Stimulated activated naive CD8-positive, alpha-beta T cell treated with anti-CD3 and anti-CD28 coated beads, Interleukin-15, Interleukin-2, amounts not matched to agents 100 ng/mL and 50 ng/mL, for 24 hours (primary cell): ENCODE measurements at regions not wholly inside any gene's neighbourhood (a gene's known extent, or its start where the extent isn't known, plus 50 kb on each side); places are given as distances from the start of the nearest gene placed in this dataset.

ENCODE experiments used
- H3K27ac Mint-ChIP-seq: one replicate; pipeline ENCODE4 v1.8.0; 2021; ENCODE audit warnings: mild to moderate bottlenecking, mixed read lengths
- H3K27me3 Mint-ChIP-seq: one replicate; pipeline ENCODE4 v1.8.0; 2021; ENCODE audit warnings: mixed read lengths
- H3K36me3 Mint-ChIP-seq: one replicate; pipeline ENCODE4 v1.8.0; 2021; ENCODE audit warnings: low read depth, mixed read lengths
- H3K4me1 Mint-ChIP-seq: one replicate; pipeline ENCODE4 v1.8.0; 2021; ENCODE audit warnings: low read depth, mixed read lengths
- H3K4me3 Mint-ChIP-seq: one replicate; pipeline ENCODE4 v1.8.0; 2021; ENCODE audit warnings: mild to moderate bottlenecking, mixed read lengths
- H3K9me3 Mint-ChIP-seq: one replicate; pipeline ENCODE4 v1.8.0; 2021; ENCODE audit warnings: mixed read lengths

DNA sequence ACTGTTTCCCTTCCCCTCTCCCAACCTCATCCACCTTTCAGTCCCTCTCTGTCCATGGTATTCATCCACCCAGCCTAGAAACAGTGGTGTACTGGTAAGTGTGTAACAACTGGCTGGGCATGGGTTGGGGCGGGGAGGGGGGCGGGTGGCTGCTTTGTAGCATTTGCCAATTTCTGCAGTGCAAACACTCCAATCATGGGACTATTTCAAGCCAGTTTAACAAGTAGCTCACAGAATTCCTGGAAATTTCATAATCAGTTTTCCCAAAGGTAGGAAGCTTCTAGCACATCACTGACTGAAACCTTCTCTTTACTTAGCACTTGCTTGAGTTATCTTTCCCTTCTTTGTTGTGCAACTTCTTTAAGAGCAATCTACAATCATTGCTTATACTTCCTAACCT lies 100.8 kb upstream of the WASF3 start:
- Mint-ChIP-seq H3K9me3 (no peaks in the 10 kb centered on the region), H3K4me3 (no peak overlapping the region), H3K4me1 (no peaks in the 10 kb centered on the region), H3K27me3 (peaks cover 39% of the 10 kb centered on the region), H3K27ac (no peak overlapping the region), H3K36me3 (no peaks in the 10 kb centered on the region)

DNA sequence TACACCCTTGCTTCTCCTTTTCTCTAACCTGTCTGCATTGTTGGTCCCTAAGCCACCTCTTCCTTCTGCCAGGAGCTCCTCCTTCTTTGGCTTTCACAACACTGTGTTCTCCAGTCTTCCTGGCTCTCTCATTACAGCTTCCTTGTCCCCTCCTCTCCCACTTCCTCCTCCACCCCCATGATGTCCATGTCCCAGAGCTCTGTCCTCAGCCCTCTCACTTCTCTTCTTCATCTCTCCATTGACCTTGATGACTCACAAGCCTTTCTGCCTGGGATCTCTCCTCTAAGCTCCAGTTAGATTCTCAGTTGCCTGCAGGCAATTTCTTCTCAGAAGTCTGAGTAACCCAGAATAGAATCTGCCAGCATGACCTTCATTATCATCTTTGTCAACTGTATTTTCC lies 100.3 kb upstream of the WASF3 start:
- Mint-ChIP-seq H3K4me1 (no peaks in the 10 kb centered on the region), H3K9me3 (no peaks in the 10 kb centered on the region), H3K4me3 (no peak overlapping the region), H3K27me3 (peaks cover 38% of the 10 kb centered on the region), H3K27ac (no peak overlapping the region), H3K36me3 (no peaks in the 10 kb centered on the region)

DNA sequence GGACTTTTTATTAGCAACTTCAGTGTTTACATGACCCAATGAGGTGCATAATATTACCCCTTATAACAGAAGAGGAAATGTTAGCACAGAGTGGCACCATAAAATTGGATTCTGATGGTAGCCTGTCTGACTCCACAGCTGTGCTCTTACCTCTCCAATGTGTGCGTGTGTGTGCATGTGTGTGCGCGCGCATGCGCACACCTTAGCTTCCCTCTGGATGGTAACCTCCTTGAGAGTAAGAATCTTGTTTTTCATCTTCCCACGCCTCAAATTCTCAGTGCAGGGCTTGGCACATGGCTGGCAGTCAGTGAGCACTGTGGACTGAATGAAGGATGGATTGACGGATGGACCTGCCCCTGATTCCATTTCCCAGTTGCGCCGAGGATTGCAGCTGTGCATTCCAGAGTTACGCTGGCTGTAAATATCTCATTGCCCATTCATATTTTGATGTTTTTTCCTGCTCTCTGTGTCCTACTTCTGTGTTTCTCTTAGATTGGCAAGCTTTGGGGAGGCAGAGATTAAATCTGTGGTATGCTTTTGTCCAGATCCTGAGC lies 99.2 kb upstream of the WASF3 start:
- no peaks in the 10 kb centered on the region for H3K4me1 Mint-ChIP-seq
- H3K27me3 Mint-ChIP-seq: peaks cover 30% of the 10 kb centered on the region
- no peak overlapping the region for H3K4me3 Mint-ChIP-seq
- H3K27ac Mint-ChIP-seq: no peak overlapping the region
- no peaks in the 10 kb centered on the region for H3K36me3 Mint-ChIP-seq
- H3K9me3 Mint-ChIP-seq: no peaks in the 10 kb centered on the region

DNA sequence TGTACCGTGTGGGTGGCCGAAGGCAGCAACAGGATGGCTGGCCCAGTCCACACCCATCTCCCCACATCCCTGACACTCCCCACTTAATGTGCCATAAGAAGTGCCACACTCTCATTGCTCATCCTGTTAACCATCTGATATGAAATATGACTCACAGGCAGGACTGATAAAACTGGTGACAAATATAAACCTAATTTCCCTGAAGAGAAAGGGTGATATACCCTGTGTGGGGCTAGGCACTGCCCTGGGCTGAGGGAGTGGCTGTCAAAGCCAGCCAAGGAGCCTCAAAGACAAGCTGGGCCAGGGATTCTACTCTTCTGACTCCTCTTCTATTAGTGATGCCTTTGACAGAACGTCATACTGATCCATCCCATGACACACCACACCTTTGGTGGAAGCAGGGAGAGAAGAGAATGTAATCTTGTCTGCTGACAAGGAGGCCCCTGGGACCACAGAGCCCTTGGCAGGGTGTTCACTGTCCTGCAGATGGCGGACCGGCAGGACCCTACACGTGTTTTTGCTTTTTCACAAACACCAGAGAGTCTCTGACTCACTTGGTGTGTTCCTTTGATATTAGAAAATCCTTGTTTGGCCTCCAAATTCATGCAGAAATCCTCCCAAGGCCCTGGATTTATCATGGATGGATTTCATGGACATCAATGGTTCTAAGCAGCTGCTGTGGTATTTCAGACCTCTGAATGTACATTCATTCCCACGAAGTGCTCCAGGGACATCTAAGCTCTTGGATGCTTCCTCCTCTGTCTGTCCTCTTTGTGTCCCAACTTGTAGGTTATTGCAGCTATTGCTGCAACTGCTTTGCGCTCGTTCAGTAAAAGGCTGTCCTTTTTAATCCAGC lies 98.0 kb upstream of the WASF3 start:
- no peaks in the 10 kb centered on the region for H3K9me3 Mint-ChIP-seq
- H3K4me3 Mint-ChIP-seq: no peak overlapping the region
- peaks cover 25% of the 10 kb centered on the region for H3K27me3 Mint-ChIP-seq
- H3K36me3 Mint-ChIP-seq: no peaks in the 10 kb centered on the region
- no peaks in the 10 kb centered on the region for H3K4me1 Mint-ChIP-seq
- no peak overlapping the region for H3K27ac Mint-ChIP-seq

DNA sequence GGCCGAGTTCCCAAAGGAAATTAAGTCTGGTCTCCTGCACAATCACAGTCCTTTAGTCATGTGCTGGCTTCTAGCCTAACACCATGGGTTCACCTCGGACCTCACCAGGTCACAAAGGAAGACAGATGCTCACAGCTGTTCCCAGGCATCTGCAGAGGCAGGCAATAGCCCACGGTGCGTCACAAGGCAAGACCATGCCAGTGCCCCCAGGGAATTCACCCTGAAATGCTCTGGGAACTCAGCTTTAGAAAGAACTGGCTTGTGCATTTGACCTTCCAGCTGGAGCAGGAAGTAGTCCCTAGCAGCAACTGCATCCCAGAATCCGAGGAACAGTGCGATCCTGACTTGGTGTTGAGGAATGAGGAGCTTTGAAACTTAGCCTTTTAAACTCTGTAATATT lies 96.8 kb upstream of the WASF3 start:
- Mint-ChIP-seq H3K9me3 (no peaks in the 10 kb centered on the region), H3K4me1 (no peaks in the 10 kb centered on the region), H3K27me3 (peaks cover 19% of the 10 kb centered on the region), H3K27ac (no peak overlapping the region), H3K36me3 (no peaks in the 10 kb centered on the region), H3K4me3 (no peak overlapping the region)

DNA sequence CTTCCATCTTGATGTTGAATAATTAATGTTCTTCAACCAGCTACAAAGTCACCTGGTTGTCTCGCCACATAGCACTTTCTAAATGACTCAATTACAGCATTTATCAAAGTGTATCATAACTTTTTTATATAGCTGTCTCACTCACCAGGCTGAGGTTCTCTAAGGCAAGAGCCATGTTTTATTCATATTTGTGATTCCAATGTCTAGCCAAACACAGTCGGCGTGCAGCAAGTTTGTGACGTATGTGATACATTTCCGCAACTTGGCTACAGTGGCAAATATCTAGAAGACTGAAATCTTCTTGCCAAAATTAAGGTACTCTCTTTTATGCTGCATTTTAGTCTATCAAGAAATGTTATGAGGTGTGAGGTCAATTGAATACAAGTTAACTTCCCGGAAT lies 94.2 kb upstream of the WASF3 start:
- Mint-ChIP-seq H3K27me3 (peaks cover 13% of the 10 kb centered on the region), H3K9me3 (no peaks in the 10 kb centered on the region), H3K36me3 (no peaks in the 10 kb centered on the region), H3K27ac (no peak overlapping the region), H3K4me3 (no peak overlapping the region), H3K4me1 (no peaks in the 10 kb centered on the region)

DNA sequence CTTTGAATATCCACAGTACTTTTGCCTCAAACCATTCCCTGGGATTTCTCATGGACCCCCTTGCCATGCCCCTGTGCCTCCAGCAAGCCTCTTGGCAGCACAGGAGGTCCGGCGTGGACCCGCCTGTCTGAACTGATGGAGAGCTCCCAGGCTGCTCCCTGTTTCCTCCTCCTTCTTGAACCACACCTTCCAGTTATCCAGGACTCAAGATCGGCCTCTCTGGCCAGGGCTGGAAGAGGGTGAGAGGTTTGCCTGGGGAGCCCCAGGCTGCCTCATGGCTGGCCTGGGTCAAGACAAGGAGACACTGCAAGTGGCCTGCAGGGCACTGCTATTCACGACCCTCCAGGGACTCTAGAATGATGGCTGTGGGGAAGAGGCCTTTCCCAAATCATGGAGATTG lies 93.6 kb upstream of the WASF3 start:
- Mint-ChIP-seq H3K4me1 (no peaks in the 10 kb centered on the region), H3K27ac (no peak overlapping the region), H3K9me3 (no peaks in the 10 kb centered on the region), H3K36me3 (no peaks in the 10 kb centered on the region), H3K4me3 (no peak overlapping the region), H3K27me3 (peaks cover 16% of the 10 kb centered on the region)

DNA sequence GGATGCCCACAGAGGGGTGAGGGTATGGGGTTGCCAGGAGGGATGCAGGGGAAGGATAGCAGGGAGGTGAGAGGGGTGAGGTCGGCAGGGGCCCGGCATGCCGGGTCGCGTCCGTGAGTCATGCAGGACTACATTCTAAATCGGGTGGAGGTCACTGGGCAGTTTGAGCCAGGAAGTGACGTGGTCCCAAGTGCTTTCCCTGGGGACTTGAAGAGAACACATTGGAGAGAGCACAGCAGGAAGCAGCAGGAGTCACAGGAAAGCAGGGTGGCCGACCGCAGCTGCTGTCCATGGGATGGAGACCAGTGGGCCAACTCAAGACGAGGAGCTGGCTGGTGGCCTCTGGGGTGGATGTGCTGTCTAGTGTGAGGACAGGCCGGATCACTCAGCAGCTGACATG lies 92.0 kb upstream of the WASF3 start:
- Mint-ChIP-seq H3K27ac (no peak overlapping the region), H3K9me3 (no peaks in the 10 kb centered on the region), H3K4me3 (no peak overlapping the region), H3K27me3 (peaks cover 12% of the 10 kb centered on the region), H3K36me3 (no peaks in the 10 kb centered on the region), H3K4me1 (no peaks in the 10 kb centered on the region)

DNA sequence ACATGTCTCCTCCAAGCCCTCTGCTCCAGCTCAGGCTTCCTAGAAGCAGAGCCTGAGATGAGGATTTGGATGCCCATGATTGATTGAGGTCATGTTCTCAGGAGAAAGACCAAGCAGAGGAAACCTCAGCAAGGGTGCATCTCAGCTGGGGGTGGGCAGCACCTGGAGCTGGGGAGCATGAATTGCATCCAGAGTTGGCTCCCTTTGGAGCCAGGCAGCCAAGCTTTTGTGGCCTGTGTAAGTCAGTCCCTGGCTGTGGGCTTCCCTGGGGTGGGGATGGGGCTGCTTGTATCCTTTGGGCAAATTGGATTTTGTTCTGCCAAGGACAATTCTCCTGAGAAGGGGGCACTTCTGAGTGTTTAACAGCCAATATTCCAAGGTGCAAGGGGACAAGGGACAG lies 91.5 kb upstream of the WASF3 start:
- no peak overlapping the region for H3K27ac Mint-ChIP-seq
- no peaks in the 10 kb centered on the region for H3K9me3 Mint-ChIP-seq
- no peak overlapping the region for H3K4me3 Mint-ChIP-seq
- H3K4me1 Mint-ChIP-seq: no peaks in the 10 kb centered on the region
- H3K36me3 Mint-ChIP-seq: no peaks in the 10 kb centered on the region
- peaks cover 12% of the 10 kb centered on the region for H3K27me3 Mint-ChIP-seq

DNA sequence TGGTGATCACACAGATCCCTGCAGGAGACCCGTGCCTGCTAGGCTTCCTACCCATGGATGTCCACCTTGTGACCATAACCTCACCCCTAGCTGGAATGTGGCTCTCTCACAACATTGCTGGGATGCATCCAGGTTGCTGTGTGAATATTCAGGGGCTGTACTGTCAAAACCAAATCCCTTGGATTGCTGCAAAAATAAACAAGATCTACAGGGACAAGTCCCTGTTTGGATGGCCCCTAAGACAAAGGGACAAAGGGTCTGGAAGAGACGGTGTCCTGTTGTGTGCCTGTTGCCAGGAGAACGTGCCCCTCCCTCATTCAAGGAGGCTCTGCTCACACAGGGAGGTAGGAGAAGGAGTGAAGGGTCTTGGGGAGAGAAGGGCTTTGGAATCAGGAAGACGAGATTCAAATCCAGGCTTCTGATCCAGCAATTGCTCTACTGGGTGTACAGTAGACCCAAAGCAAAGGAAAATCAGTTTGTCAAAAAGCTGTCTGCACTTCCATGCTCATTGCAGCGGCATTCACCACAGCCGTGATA lies 89.2 kb upstream of the WASF3 start:
- Mint-ChIP-seq H3K4me1 (no peaks in the 10 kb centered on the region), H3K27me3 (peaks cover 12% of the 10 kb centered on the region), H3K36me3 (no peaks in the 10 kb centered on the region), H3K27ac (no peak overlapping the region), H3K9me3 (no peaks in the 10 kb centered on the region), H3K4me3 (no peak overlapping the region)

DNA sequence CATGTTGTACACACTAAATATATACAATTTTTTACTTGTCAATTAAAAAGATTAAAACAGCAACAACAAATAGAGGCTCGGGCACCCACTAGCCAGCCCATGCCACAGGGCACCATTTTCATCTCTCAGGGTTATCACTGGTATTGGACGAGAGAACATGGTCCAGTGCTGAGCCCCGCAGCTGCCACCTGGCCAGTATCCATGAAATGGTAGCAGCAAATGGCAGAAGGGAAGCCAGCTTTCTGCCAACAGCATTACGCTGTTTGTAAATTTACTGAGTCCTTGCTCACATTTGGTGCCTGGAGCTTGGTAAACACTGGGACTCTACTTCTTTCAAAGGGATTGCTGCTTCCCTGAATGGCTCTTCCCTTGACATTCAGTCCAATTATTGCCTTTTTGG lies 87.9 kb upstream of the WASF3 start:
- H3K36me3 Mint-ChIP-seq: no peaks in the 10 kb centered on the region

DNA sequence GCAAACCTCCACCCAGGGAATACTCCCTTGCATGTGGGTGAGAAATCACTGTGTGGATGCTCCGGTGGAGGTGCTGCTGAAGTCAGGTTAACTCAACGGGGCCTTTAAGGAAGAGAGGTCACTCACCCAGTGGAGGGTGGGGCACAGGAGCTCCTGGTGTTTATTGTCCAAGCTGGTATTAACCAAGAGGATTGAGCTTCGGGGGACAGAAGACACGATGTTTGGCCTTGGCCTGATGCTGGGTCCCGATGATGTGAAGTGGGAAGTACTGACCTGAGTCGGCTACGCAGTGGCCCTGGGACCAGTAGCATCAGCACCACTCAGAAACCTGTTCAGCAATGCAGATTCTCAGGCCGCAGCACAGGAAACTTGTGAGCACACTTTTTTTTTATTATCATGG lies 85.7 kb upstream of the WASF3 start:
- H3K9me3 Mint-ChIP-seq: no peaks in the 10 kb centered on the region
- no peaks in the 10 kb centered on the region for H3K36me3 Mint-ChIP-seq
- H3K4me3 Mint-ChIP-seq: no peak overlapping the region
- H3K27ac Mint-ChIP-seq: no peak overlapping the region
- H3K4me1 Mint-ChIP-seq: peaks cover 13% of the 10 kb centered on the region
- H3K27me3 Mint-ChIP-seq: peaks cover 4% of the 10 kb centered on the region

More for the DNA sequence above, 87.9 kb upstream of the WASF3 start:
- Mint-ChIP-seq H3K4me1 (no peaks in the 10 kb centered on the region), H3K27ac (no peak overlapping the region), H3K27me3 (peaks cover 9% of the 10 kb centered on the region), H3K9me3 (no peaks in the 10 kb centered on the region), H3K4me3 (no peak overlapping the region)

DNA sequence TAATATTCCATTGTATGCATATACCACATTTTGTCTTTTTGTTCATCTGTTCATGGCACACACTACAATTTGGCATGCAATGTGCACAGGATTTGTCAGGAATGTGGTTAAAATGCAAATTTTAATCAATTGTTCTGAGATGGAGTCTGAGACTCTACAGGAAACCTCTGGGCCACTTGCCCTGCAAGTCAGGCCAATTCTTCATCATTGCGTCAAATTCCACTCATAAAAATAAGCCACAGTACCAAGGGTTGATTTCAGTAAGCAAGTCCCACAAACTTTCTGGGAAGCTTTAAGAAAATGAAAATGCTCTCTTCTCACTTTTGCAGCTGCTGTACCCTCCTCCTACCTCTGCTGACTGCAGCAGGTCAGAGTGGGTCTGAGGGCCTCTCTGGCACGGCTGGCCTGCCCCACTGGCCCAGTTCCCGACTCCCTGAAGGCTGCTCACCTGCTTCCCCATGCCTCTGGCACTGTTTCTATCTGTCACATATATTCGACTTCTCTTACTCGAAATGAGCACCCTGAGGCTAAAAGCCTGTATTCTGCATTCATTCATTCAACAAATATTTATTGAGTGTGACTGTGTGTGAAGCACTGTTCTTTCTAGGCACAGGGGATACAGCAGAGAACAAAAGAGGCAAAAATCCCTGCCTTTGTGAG lies 83.8 kb upstream of the WASF3 start:
- no peak overlapping the region for H3K27ac Mint-ChIP-seq
- no peak overlapping the region for H3K4me3 Mint-ChIP-seq
- H3K36me3 Mint-ChIP-seq: no peaks in the 10 kb centered on the region
- peaks cover 17% of the 10 kb centered on the region for H3K4me1 Mint-ChIP-seq
- H3K27me3 Mint-ChIP-seq: no peaks in the 10 kb centered on the region
- H3K9me3 Mint-ChIP-seq: no peaks in the 10 kb centered on the region

DNA sequence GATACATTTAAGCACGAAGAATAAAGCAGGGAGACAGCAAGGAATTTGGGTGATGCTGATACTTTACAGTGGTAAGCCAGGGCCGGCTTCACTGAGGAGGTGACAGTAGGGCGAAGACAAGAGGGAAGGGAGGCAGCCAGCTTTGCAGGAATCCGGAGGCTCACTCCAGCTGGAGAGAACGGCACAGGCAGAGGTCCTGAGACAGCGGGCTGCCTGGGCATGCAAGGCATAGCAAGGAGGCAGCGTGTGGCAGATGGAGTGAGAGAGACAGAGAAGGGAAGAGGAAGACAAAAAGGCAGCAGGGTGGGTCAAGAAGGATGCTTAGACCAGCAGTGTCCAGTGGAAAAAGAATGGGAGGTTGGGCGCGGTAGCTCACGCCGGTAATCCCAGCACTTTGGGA lies 83.2 kb upstream of the WASF3 start:
- H3K4me1 Mint-ChIP-seq: peaks cover 17% of the 10 kb centered on the region
- no peaks in the 10 kb centered on the region for H3K9me3 Mint-ChIP-seq
- no peaks in the 10 kb centered on the region for H3K36me3 Mint-ChIP-seq
- no peaks in the 10 kb centered on the region for H3K27me3 Mint-ChIP-seq
- H3K27ac Mint-ChIP-seq: no peak overlapping the region
- H3K4me3 Mint-ChIP-seq: no peak overlapping the region
